IMR-90 (cell line): ENCODE measurements at regions not wholly inside any gene's neighbourhood (a gene's known extent, or its start where the extent isn't known, plus 50 kb on each side); places are given as distances from the start of the nearest gene placed in this dataset.
A peak's percentile ranks its signal among the peaks of the same experiment; 100 is the strongest.

Experiments used
- BHLHE40 ChIP-seq: fragments of 150-350 bp; IDR thresholded peaks from 2 replicates; pipeline ENCODE4 v1.6.1; 2016; ENCODE audit warnings: mild to moderate bottlenecking, low read depth, low read length
- CEBPB ChIP-seq: IDR thresholded peaks from 2 replicates; pipeline ENCODE4 v1.6.1; 2012; ENCODE audit warnings: low read depth, low read length, improper control_type of control experiment
- CHD1 ChIP-seq: IDR thresholded peaks from 2 replicates; pipeline ENCODE4 v1.6.1; 2012; ENCODE audit warnings: low read depth, low read length, improper control_type of control experiment
- MAFK ChIP-seq: IDR thresholded peaks from 2 replicates; pipeline ENCODE4 v1.6.1; 2012; ENCODE audit warnings: low read depth, low read length, improper control_type of control experiment
- MAZ ChIP-seq: IDR thresholded peaks from 2 replicates; pipeline ENCODE4 v1.6.1; 2012; ENCODE audit warnings: low read depth, mild to moderate bottlenecking, low read length, improper control_type of control experiment, moderate library complexity, borderline replicate concordance
- POLR2A ChIP-seq: IDR thresholded peaks from 2 replicates; pipeline ENCODE4 v1.6.1; 2012; ENCODE audit warnings: mild to moderate bottlenecking, low read depth, low read length
- RAD21 ChIP-seq: IDR thresholded peaks from 2 replicates; pipeline ENCODE4 v1.6.1; 2012; ENCODE audit warnings: low read length, improper control_type of control experiment
- RCOR1 ChIP-seq: IDR thresholded peaks from 2 replicates; pipeline ENCODE4 v1.6.1; 2012; ENCODE audit warnings: mild to moderate bottlenecking, low read length, improper control_type of control experiment; ENCODE audit not compliant: insufficient replicate concordance
- RFX5 ChIP-seq: IDR thresholded peaks from 2 replicates; pipeline ENCODE4 v1.8.0; 2012; ENCODE audit warnings: low read depth, mild to moderate bottlenecking, low read length, moderate library complexity
- SMC3 ChIP-seq: fragments of 150-350 bp; IDR thresholded peaks from 2 replicates; pipeline ENCODE4 v1.6.1; 2016; ENCODE audit warnings: low read depth, mild to moderate bottlenecking, antibody characterized with exemption, low read length, moderate library complexity
- TF ChIP-seq, protein P1 (sequence below): conservative IDR thresholded peaks from 2 replicates; pipeline ENCODE4 v1.5.1; 2012; ENCODE audit warnings: mild to moderate bottlenecking, low read depth, low read length, improper control_type of control experiment
- TF ChIP-seq, protein P2 (sequence below): fragments of 150-350 bp; IDR thresholded peaks from 2 replicates; pipeline ENCODE4 v1.6.1; 2016; ENCODE audit warnings: low read depth, mild to moderate bottlenecking, low read length, moderate library complexity, borderline replicate concordance
- TF ChIP-seq, protein P3 (sequence below): fragments of 150-350 bp; IDR thresholded peaks from 2 replicates; pipeline ENCODE4 v1.6.1; 2017; ENCODE audit warnings: mild to moderate bottlenecking, antibody characterized with exemption, low read length, low read depth

DNA sequence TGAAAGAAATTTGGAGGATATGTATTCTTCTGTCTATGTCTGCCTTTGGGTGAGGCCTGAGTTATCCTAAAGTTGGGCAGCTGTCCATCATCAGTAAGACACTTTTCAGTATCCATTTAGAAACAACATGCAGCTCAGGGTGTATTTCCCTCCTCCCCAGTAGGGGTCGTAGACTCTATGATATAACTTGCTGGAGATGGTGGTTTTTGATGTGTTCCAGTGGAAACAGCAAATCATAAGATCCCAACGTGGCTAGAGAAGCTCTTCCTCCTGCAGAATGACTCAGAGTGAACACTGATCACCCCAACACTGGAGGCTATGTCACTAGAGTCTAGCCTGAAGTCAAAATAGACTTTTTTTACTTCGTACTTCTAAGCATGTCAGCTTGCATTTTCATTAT is 331.6 kb upstream of the STXBP6 start:
- TF ChIP-seq, protein P1, sequence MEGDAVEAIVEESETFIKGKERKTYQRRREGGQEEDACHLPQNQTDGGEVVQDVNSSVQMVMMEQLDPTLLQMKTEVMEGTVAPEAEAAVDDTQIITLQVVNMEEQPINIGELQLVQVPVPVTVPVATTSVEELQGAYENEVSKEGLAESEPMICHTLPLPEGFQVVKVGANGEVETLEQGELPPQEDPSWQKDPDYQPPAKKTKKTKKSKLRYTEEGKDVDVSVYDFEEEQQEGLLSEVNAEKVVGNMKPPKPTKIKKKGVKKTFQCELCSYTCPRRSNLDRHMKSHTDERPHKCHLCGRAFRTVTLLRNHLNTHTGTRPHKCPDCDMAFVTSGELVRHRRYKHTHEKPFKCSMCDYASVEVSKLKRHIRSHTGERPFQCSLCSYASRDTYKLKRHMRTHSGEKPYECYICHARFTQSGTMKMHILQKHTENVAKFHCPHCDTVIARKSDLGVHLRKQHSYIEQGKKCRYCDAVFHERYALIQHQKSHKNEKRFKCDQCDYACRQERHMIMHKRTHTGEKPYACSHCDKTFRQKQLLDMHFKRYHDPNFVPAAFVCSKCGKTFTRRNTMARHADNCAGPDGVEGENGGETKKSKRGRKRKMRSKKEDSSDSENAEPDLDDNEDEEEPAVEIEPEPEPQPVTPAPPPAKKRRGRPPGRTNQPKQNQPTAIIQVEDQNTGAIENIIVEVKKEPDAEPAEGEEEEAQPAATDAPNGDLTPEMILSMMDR = 0 out of 2 replicates have a peak, but pooled peaks have one; percentile 7
- no peak for TF ChIP-seq POLR2A
- TF ChIP-seq CEBPB = no peak
- TF ChIP-seq, protein P2, sequence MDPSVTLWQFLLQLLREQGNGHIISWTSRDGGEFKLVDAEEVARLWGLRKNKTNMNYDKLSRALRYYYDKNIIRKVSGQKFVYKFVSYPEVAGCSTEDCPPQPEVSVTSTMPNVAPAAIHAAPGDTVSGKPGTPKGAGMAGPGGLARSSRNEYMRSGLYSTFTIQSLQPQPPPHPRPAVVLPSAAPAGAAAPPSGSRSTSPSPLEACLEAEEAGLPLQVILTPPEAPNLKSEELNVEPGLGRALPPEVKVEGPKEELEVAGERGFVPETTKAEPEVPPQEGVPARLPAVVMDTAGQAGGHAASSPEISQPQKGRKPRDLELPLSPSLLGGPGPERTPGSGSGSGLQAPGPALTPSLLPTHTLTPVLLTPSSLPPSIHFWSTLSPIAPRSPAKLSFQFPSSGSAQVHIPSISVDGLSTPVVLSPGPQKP = no peak
- no peak for TF ChIP-seq MAFK
- TF ChIP-seq RAD21 = no peak
- TF ChIP-seq RFX5 = no peak
- no peak for TF ChIP-seq MAZ
- TF ChIP-seq CHD1 = no peak
- TF ChIP-seq SMC3 = no peak
- TF ChIP-seq, protein P3, sequence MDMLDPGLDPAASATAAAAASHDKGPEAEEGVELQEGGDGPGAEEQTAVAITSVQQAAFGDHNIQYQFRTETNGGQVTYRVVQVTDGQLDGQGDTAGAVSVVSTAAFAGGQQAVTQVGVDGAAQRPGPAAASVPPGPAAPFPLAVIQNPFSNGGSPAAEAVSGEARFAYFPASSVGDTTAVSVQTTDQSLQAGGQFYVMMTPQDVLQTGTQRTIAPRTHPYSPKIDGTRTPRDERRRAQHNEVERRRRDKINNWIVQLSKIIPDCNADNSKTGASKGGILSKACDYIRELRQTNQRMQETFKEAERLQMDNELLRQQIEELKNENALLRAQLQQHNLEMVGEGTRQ = no peak
- no peak for TF ChIP-seq RCOR1
- TF ChIP-seq BHLHE40 = no peak
